ENCODE measurements at regions not wholly inside any gene's neighbourhood (a gene's known extent, or its start where the extent isn't known, plus 50 kb on each side); places are given as distances from the start of the nearest gene placed in this dataset.

DNA sequence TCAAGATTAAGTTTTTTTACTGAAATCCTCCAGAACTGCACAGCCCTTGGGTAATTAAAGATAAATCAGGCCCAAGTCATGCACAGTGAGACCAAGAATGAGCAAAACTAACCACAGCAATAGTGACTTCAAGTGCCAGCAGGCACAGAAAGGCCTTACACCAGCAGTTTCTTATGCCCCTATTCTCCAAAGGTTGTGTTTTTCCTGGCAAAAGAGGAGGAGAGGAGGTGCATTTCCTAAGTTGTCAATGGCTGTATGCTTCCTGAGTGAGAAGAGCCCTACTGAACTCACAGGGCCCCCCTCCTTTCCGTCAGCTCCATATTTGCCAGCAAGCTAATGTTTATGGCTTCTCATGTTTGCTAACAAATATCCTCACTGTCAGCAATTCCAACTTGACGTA lies 418.7 kb upstream of the INTU start:
- no peaks in the 10 kb centered on the region for H3K9me3 ChIP-seq (ENCODE audit: insufficient read depth, low read length)

GRCh38 chr4:127214931-127215330 lies 417.8 kb upstream of the INTU start:
- Histone ChIP-seq H3K4me1 (ENCODE audit: insufficient read depth, insufficient read length) (no peaks in the 10 kb centered on the region), H3K27me3 (ENCODE audit: insufficient read depth, insufficient read length) (no peaks in the 10 kb centered on the region), H3K9me3 (ENCODE audit: insufficient read depth, low read length) (no peaks in the 10 kb centered on the region), H3K9ac (ENCODE audit: insufficient read length, low read depth) (no peak overlapping the region), H3K4me3 (ENCODE audit: insufficient read length, low read depth) (no peak overlapping the region), H3K36me3 (ENCODE audit: insufficient read depth, insufficient read length, low read length) (no peaks in the 10 kb centered on the region)
- TF ChIP-seq ZNF274 (IDR thresholded peaks at IDR 0.05; ENCODE audit: low read depth, low read length) (no peak), YY1 (IDR thresholded peaks at IDR 0.05; ENCODE audit: insufficient read depth, insufficient read length) (no peak), SUZ12 (IDR thresholded peaks at IDR 0.05; ENCODE audit: extremely low read depth, insufficient read depth, insufficient read length) (no peak)
- DNase-seq (ENCODE audit: low read depth, low spot score): no peak

More for the DNA sequence above, 418.7 kb upstream of the INTU start:
- Histone ChIP-seq H3K4me1 (ENCODE audit: insufficient read depth, insufficient read length) (no peaks in the 10 kb centered on the region), H3K36me3 (ENCODE audit: insufficient read depth, insufficient read length, low read length) (no peaks in the 10 kb centered on the region), H3K4me3 (ENCODE audit: insufficient read length, low read depth) (no peak overlapping the region), H3K27me3 (ENCODE audit: insufficient read depth, insufficient read length) (no peaks in the 10 kb centered on the region), H3K9ac (ENCODE audit: insufficient read length, low read depth) (no peak overlapping the region)
- TF ChIP-seq ZNF274 (IDR thresholded peaks at IDR 0.05; ENCODE audit: low read depth, low read length) (no peak), YY1 (IDR thresholded peaks at IDR 0.05; ENCODE audit: insufficient read depth, insufficient read length) (no peak), SUZ12 (IDR thresholded peaks at IDR 0.05; ENCODE audit: extremely low read depth, insufficient read depth, insufficient read length) (no peak)
- no peak for DNase-seq (ENCODE audit: low read depth, low spot score)

- Histone ChIP-seq H3K27me3 (ENCODE audit: insufficient read depth, insufficient read length) (no peaks in the 10 kb centered on the region), H3K4me3 (ENCODE audit: insufficient read length, low read depth) (no peak overlapping the region), H3K9me3 (ENCODE audit: insufficient read depth, low read length) (no peaks in the 10 kb centered on the region), H3K4me1 (ENCODE audit: insufficient read depth, insufficient read length) (no peaks in the 10 kb centered on the region), H3K9ac (ENCODE audit: insufficient read length, low read depth) (no peak overlapping the region), H3K36me3 (ENCODE audit: insufficient read depth, insufficient read length, low read length) (no peaks in the 10 kb centered on the region)
- no peak for DNase-seq (ENCODE audit: low read depth, low spot score)
- TF ChIP-seq SUZ12 (IDR thresholded peaks at IDR 0.05; ENCODE audit: extremely low read depth, insufficient read depth, insufficient read length): no peak
- no peak for TF ChIP-seq ZNF274 (IDR thresholded peaks at IDR 0.05; ENCODE audit: low read depth, low read length)
- TF ChIP-seq YY1 (IDR thresholded peaks at IDR 0.05; ENCODE audit: insufficient read depth, insufficient read length): no peak
Measured at GRCh38 chr4:127217586-127218229, 415.0 kb upstream of the INTU start.

- Histone ChIP-seq H3K27me3 (ENCODE audit: insufficient read depth, insufficient read length) (no peaks in the 10 kb centered on the region), H3K36me3 (ENCODE audit: insufficient read depth, insufficient read length, low read length) (no peaks in the 10 kb centered on the region), H3K4me3 (ENCODE audit: insufficient read length, low read depth) (no peak overlapping the region), H3K9ac (ENCODE audit: insufficient read length, low read depth) (no peak overlapping the region), H3K9me3 (ENCODE audit: insufficient read depth, low read length) (no peaks in the 10 kb centered on the region), H3K4me1 (ENCODE audit: insufficient read depth, insufficient read length) (no peaks in the 10 kb centered on the region)
- TF ChIP-seq SUZ12 (IDR thresholded peaks at IDR 0.05; ENCODE audit: extremely low read depth, insufficient read depth, insufficient read length) (no peak), ZNF274 (IDR thresholded peaks at IDR 0.05; ENCODE audit: low read depth, low read length) (no peak), YY1 (IDR thresholded peaks at IDR 0.05; ENCODE audit: insufficient read depth, insufficient read length) (no peak)
- DNase-seq (ENCODE audit: low read depth, low spot score): no peak
Measured at GRCh38 chr4:127219232-127219631, 413.5 kb upstream of the INTU start.

DNA sequence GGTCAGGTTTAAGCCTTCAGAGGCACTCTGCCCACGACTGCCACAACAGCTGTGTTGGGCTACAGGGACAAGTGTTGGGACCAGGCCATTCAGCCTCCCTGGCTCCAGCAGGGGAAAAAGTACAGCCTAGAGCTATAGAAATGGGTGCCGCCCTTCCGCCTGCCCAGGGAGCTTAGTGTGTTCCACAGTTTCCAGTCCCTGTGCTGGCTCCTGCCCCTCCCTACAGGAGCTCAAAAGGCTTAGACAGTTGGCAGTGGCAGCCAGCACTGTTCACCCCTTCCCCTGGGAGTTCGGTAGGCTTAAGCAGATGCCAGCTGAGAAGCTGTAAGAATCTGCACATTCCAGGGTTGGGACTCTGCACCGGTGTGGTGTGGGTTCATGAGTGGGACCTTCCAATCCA lies 408.2 kb upstream of the INTU start:
- Histone ChIP-seq H3K4me1 (ENCODE audit: insufficient read depth, insufficient read length) (no peaks in the 10 kb centered on the region), H3K27me3 (ENCODE audit: insufficient read depth, insufficient read length) (no peaks in the 10 kb centered on the region), H3K9me3 (ENCODE audit: insufficient read depth, low read length) (no peaks in the 10 kb centered on the region), H3K36me3 (ENCODE audit: insufficient read depth, insufficient read length, low read length) (no peaks in the 10 kb centered on the region), H3K4me3 (ENCODE audit: insufficient read length, low read depth) (no peak overlapping the region), H3K9ac (ENCODE audit: insufficient read length, low read depth) (no peak overlapping the region)
- no peak for TF ChIP-seq YY1 (IDR thresholded peaks at IDR 0.05; ENCODE audit: insufficient read depth, insufficient read length)
- no peak for TF ChIP-seq SUZ12 (IDR thresholded peaks at IDR 0.05; ENCODE audit: extremely low read depth, insufficient read depth, insufficient read length)
- no peak for TF ChIP-seq ZNF274 (IDR thresholded peaks at IDR 0.05; ENCODE audit: low read depth, low read length)
- DNase-seq (ENCODE audit: low read depth, low spot score): no peak

DNA sequence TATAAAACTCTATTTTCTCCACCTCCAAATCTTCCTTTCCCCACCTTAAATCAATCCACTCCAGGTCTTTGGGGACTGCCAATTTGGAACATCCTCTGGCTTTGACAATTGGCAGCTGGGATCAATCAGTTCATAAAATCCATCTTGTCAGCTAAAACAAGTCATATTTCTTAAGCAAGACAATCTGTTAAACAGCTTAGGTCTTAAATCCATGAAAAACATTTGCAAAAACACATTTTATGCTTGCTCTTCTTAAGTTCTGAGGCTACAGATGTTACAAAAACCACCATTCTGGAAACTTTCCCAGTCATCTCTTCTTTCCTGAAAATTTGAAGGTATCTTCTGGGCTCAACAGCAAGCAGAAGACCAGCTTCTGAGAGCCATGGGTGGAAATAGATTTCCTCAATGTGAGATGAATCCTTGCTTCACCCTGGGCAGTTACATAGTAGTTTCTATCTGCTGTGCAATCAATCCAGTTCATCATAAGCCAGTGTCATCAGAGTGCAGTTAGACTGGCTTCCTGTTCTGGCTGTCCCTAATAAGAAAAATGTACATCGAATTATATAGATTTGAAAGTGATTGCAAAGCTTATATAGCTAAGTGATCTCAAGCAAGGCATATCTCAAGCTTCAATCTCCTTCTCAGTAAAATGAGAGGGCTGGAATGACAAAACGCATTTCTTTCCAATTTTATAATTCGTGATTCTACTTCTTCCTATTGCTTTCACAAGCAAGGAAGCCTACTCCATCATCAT lies 402.7 kb upstream of the INTU start:
- H3K27me3 ChIP-seq (ENCODE audit: insufficient read depth, insufficient read length): no peaks in the 10 kb centered on the region
- no peak overlapping the region for H3K4me3 ChIP-seq (ENCODE audit: insufficient read length, low read depth)
- no peaks in the 10 kb centered on the region for H3K9me3 ChIP-seq (ENCODE audit: insufficient read depth, low read length)
- no peak for TF ChIP-seq SUZ12 (IDR thresholded peaks at IDR 0.05; ENCODE audit: extremely low read depth, insufficient read depth, insufficient read length)
- no peak for TF ChIP-seq ZNF274 (IDR thresholded peaks at IDR 0.05; ENCODE audit: low read depth, low read length)
- TF ChIP-seq YY1 (IDR thresholded peaks at IDR 0.05; ENCODE audit: insufficient read depth, insufficient read length): no peak
- H3K36me3 ChIP-seq (ENCODE audit: insufficient read depth, insufficient read length, low read length): no peaks in the 10 kb centered on the region
- no peak for DNase-seq (ENCODE audit: low read depth, low spot score)
- H3K4me1 ChIP-seq (ENCODE audit: insufficient read depth, insufficient read length): no peaks in the 10 kb centered on the region
- no peak overlapping the region for H3K9ac ChIP-seq (ENCODE audit: insufficient read length, low read depth)

- Histone ChIP-seq H3K27me3 (ENCODE audit: insufficient read depth, insufficient read length) (no peaks in the 10 kb centered on the region), H3K9me3 (ENCODE audit: insufficient read depth, low read length) (no peaks in the 10 kb centered on the region), H3K9ac (ENCODE audit: insufficient read length, low read depth) (no peak overlapping the region), H3K36me3 (ENCODE audit: insufficient read depth, insufficient read length, low read length) (no peaks in the 10 kb centered on the region), H3K4me3 (ENCODE audit: insufficient read length, low read depth) (no peak overlapping the region), H3K4me1 (ENCODE audit: insufficient read depth, insufficient read length) (no peaks in the 10 kb centered on the region)
- no peak for DNase-seq (ENCODE audit: low read depth, low spot score)
- TF ChIP-seq ZNF274 (IDR thresholded peaks at IDR 0.05; ENCODE audit: low read depth, low read length) (no peak), YY1 (IDR thresholded peaks at IDR 0.05; ENCODE audit: insufficient read depth, insufficient read length) (no peak), SUZ12 (IDR thresholded peaks at IDR 0.05; ENCODE audit: extremely low read depth, insufficient read depth, insufficient read length) (no peak)
Measured at GRCh38 chr4:127236889-127237288, 395.9 kb upstream of the INTU start.
